ENCODE measurements at regions not wholly inside any gene's neighbourhood (a gene's known extent, or its start where the extent isn't known, plus 50 kb on each side); places are given as distances from the start of the nearest gene placed in this dataset.
"Not testable (repeated sequence)": the region's sequence is repeated elsewhere in the genome, so short reads cannot be mapped to it uniquely, and the experiment has no call there.

- no peak for DNase-seq (ENCODE audit: low read depth)
- no peak for TF ChIP-seq CTCF (IDR thresholded peaks at IDR 0.05; ENCODE audit: control insufficient read depth, extremely low read depth, insufficient read depth)
- no peak overlapping the region for H3K4me3 ChIP-seq (ENCODE audit: low read depth, low read length)
Observed at GRCh38 chr7:17407229-17407628, 108.8 kb downstream of the AHR start.

GRCh38 chr7:17408245-17408903, 109.9 kb downstream of the AHR start:
- TF ChIP-seq CTCF (IDR thresholded peaks at IDR 0.05; ENCODE audit: control insufficient read depth, extremely low read depth, insufficient read depth), result no peak
- no peak overlapping the region for H3K4me3 ChIP-seq (ENCODE audit: low read depth, low read length)
- DNase-seq (ENCODE audit: low read depth), result no peak

- no peak for TF ChIP-seq CTCF (IDR thresholded peaks at IDR 0.05; ENCODE audit: control insufficient read depth, extremely low read depth, insufficient read depth)
- H3K4me3 ChIP-seq (ENCODE audit: low read depth, low read length), result no peak overlapping the region
- DNase-seq (ENCODE audit: low read depth), result no peak
Observed at GRCh38 chr7:17408904-17409290, 110.4 kb downstream of the AHR start.

- no peak for DNase-seq (ENCODE audit: low read depth)
- no peak for TF ChIP-seq CTCF (IDR thresholded peaks at IDR 0.05; ENCODE audit: control insufficient read depth, extremely low read depth, insufficient read depth)
- no peak overlapping the region for H3K4me3 ChIP-seq (ENCODE audit: low read depth, low read length)
Observed at GRCh38 chr7:17411922-17412321, 113.5 kb downstream of the AHR start.

GRCh38 chr7:17412883-17413282, 114.4 kb downstream of the AHR start:
- no peak overlapping the region for H3K4me3 ChIP-seq (ENCODE audit: low read depth, low read length)
- DNase-seq (ENCODE audit: low read depth), result no peak
- no peak for TF ChIP-seq CTCF (IDR thresholded peaks at IDR 0.05; ENCODE audit: control insufficient read depth, extremely low read depth, insufficient read depth)

- DNase-seq (ENCODE audit: low read depth), result no peak
- no peak overlapping the region for H3K4me3 ChIP-seq (ENCODE audit: low read depth, low read length)
- TF ChIP-seq CTCF (IDR thresholded peaks at IDR 0.05; ENCODE audit: control insufficient read depth, extremely low read depth, insufficient read depth), result no peak
Observed at GRCh38 chr7:17415955-17416354, 117.5 kb downstream of the AHR start.

GRCh38 chr7:17420308-17421015, 122.0 kb downstream of the AHR start:
- not testable (repeated sequence) for DNase-seq (ENCODE audit: low read depth)

More at GRCh38 chr7:17420308-17421015, 122.0 kb downstream of the AHR start:
- not testable (repeated sequence) for H3K4me3 ChIP-seq (ENCODE audit: low read depth, low read length)
